Cardiac muscle cell (in vitro differentiated cells and primary cell): ENCODE measurements at regions not wholly inside any gene's neighbourhood (a gene's known extent, or its start where the extent isn't known, plus 50 kb on each side); places are given as distances from the start of the nearest gene placed in this dataset.
"Not testable (repeated sequence)": the region's sequence is repeated elsewhere in the genome, so short reads cannot be mapped to it uniquely, and the experiment has no call there.

Source experiments
- DNase-seq, 2 donors: peaks; one replicate each; pipeline versions ENCODE4 v3.0.0 to v3.0.0-alpha.2; 2010 to 2017; ENCODE audit warnings: low read depth in 1 of 2, low spot score in 1 of 2
- H3K27ac ChIP-seq: fragments of 200-600 bp; sonication (generic); 2 replicates; pipeline ENCODE4 v1.5.1; 2016
- H3K27me3 ChIP-seq: fragments of 200-600 bp; sonication (generic); 2 replicates; pipeline ENCODE4 v1.6.0; 2016; ENCODE audit warnings: control low read depth
- H3K36me3 ChIP-seq: fragments of 200-600 bp; sonication (generic); 2 replicates; pipeline ENCODE4 v1.5.1; 2016; ENCODE audit warnings: control low read depth
- H3K4me1 ChIP-seq: fragments of 200-600 bp; sonication (generic); 2 replicates; pipeline ENCODE4 v1.8.1; 2017; ENCODE audit warnings: low read depth, mild to moderate bottlenecking, mixed run types
- H3K4me3 ChIP-seq: fragments of 200-600 bp; sonication (generic); 2 replicates; pipeline ENCODE4 v1.5.1; 2016; ENCODE audit warnings: mild to moderate bottlenecking
- H3K9me3 ChIP-seq: fragments of 200-600 bp; sonication (generic); 2 replicates; pipeline ENCODE4 v1.5.1; 2017; ENCODE audit warnings: low read depth, mild to moderate bottlenecking, control low read depth
- TF ChIP-seq, protein P1 (sequence below): IDR thresholded peaks from 2 replicates; pipeline ENCODE4 v1.5.1; 2012; ENCODE audit warnings: low read depth, mild to moderate bottlenecking, low read length

DNA sequence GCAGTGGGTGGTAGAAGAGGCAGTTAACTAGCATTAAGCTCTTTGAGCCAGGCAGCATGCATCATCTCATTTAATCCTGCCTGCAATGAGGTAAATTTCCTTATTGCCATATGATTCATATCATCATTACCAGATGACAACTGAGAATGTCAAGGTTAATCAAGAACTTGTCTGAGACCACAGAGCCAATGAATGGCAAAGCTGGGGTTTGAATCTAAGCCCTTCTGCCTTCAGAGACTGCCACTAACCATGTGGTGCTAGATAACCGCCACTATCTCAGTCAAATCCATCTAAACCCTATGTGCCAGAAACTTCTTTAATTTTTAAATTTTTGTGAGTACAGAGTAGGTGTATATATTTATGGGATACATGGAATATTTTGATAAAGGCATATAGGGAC is 77.8 kb upstream of the GRIP1 start:
- Histone ChIP-seq H3K36me3 (no peaks in the 10 kb centered on the region), H3K27ac (no peak overlapping the region), H3K9me3 (no peaks in the 10 kb centered on the region), H3K27me3 (no peaks in the 10 kb centered on the region), H3K4me3 (no peak overlapping the region), H3K4me1 (no peaks in the 10 kb centered on the region)
- TF ChIP-seq, protein P1, sequence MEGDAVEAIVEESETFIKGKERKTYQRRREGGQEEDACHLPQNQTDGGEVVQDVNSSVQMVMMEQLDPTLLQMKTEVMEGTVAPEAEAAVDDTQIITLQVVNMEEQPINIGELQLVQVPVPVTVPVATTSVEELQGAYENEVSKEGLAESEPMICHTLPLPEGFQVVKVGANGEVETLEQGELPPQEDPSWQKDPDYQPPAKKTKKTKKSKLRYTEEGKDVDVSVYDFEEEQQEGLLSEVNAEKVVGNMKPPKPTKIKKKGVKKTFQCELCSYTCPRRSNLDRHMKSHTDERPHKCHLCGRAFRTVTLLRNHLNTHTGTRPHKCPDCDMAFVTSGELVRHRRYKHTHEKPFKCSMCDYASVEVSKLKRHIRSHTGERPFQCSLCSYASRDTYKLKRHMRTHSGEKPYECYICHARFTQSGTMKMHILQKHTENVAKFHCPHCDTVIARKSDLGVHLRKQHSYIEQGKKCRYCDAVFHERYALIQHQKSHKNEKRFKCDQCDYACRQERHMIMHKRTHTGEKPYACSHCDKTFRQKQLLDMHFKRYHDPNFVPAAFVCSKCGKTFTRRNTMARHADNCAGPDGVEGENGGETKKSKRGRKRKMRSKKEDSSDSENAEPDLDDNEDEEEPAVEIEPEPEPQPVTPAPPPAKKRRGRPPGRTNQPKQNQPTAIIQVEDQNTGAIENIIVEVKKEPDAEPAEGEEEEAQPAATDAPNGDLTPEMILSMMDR: no peak
- DNase-seq: no peak

DNA sequence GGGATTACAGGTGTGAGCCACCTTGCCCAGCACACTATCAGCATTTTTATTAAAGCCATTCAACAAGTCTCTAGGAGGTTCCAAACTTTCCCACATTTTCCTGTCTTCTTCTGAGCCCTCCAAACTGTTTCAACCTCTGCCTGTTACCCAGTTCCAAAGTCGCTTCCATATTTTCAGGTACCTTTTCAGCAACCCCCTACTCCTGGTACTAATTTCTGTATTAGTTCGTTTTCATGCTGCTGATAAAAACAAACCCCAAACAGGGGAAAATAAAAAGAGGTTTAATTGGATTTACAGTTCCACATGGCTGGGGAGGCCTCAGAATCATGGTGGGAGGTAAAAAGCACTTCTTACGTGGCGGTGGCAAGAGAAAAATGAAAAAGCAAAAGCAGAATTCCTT is 81.2 kb upstream of the GRIP1 start:
- not testable (repeated sequence) for H3K27ac ChIP-seq, H3K9me3 ChIP-seq, H3K36me3 ChIP-seq, H3K4me3 ChIP-seq, H3K27me3 ChIP-seq, DNase-seq
- peaks cover 21% of the 10 kb centered on the region for H3K4me1 ChIP-seq

DNA sequence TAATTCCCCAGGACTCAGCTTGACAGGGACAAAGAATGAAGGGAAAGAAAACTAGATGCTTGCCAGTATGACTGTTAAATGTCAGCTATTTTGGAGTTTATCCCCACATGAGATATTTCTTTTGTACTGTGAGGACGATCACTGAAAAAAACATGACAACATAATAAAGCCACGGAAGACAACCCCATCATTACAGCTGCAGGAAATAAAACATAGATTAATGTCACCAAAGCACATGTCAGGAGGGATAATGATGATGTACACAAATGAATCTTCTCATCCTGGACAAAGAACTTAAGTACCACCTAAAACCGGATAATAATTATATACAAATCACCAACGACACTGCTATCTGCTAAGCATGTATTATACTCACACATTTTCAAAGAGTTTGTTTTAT is 84.6 kb upstream of the GRIP1 start:
- no peaks in the 10 kb centered on the region for H3K36me3 ChIP-seq
- no peak overlapping the region for H3K27ac ChIP-seq
- no peak for DNase-seq
- H3K9me3 ChIP-seq: no peaks in the 10 kb centered on the region
- no peak overlapping the region for H3K4me3 ChIP-seq
- no peaks in the 10 kb centered on the region for H3K27me3 ChIP-seq
- TF ChIP-seq, protein P1: no peak
- H3K4me1 ChIP-seq: peaks cover 21% of the 10 kb centered on the region

DNA sequence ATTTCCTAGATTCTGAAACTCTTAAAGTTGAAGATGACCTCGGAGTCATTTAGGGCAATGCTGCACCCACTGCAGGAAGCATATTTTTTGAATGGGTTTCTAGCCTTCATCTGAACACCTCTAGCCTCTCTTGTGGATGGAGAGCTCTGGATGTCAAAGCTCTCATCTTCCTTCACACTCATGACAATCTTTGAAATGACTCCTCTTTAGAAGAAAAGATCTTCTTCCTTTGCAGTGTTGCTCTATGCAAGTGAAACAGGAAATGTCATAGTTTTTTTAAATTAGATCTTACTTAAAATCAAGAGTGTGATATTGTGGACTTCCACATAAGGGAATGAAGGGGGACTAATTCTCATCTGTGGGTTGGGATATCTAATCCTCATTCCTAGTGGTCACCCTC is 86.3 kb upstream of the GRIP1 start:
- Histone ChIP-seq H3K36me3 (no peaks in the 10 kb centered on the region), H3K4me3 (no peak overlapping the region), H3K27me3 (no peaks in the 10 kb centered on the region), H3K4me1 (peaks cover 21% of the 10 kb centered on the region), H3K9me3 (no peaks in the 10 kb centered on the region), H3K27ac (no peak overlapping the region)
- DNase-seq: no peak
- TF ChIP-seq, protein P1: no peak

DNA sequence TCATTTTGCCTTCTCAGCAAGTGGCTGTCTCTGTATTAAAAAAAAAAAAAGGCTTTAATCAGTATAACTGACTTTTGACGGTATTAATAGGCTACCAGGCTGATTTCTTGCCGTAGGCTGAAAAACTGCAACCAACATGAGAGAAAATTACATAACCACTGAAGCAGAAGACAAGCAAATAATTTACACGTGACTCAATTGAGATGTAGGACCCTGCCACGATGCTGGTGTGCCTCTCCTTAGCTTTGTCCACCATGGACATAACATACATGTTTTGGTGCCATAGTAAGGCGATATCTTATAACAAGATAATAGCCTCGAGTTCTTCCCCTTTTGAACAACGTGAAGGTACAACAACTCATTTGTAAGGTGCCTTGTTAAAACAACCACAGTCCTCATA is 88.7 kb upstream of the GRIP1 start:
- no peaks in the 10 kb centered on the region for H3K27me3 ChIP-seq
- no peaks in the 10 kb centered on the region for H3K36me3 ChIP-seq
- peaks cover 21% of the 10 kb centered on the region for H3K4me1 ChIP-seq
- H3K9me3 ChIP-seq: no peaks in the 10 kb centered on the region
- H3K4me3 ChIP-seq: no peak overlapping the region
- TF ChIP-seq, protein P1: no peak
- DNase-seq: no peak
- H3K27ac ChIP-seq: no peak overlapping the region

DNA sequence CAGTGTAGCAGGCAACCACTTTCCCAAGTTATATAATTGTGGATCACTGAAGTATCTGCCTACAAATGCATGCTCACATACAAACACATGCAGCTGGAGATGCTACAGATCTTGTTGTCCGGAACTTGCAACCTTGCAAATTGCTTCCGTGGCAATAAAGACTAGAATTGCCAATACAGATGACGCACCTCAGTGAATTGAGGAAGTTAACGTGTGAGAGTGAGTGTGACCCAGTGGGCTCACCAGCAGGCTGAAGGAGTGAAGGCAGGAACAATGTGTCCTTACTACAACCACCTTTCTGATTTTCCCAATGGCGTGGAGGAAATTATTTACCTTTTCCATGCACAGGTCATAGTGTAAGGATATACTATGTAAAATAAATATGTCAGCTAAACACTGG is 89.4 kb upstream of the GRIP1 start:
- Histone ChIP-seq H3K4me1 (peaks cover 16% of the 10 kb centered on the region), H3K27ac (no peak overlapping the region), H3K36me3 (no peaks in the 10 kb centered on the region), H3K27me3 (no peaks in the 10 kb centered on the region), H3K9me3 (no peaks in the 10 kb centered on the region), H3K4me3 (no peak overlapping the region)
- no peak for DNase-seq
- TF ChIP-seq, protein P1: no peak
